NCI-H510A (cell line): ENCODE measurements at regions not wholly inside any gene's neighbourhood (a gene's known extent, or its start where the extent isn't known, plus 50 kb on each side); places are given as distances from the start of the nearest gene placed in this dataset.

ENCODE experiments used
- DNase-seq: peaks from one replicate; lab custom pipeline; 2025; lab: John Stamatoyannopoulos, UW

DNA sequence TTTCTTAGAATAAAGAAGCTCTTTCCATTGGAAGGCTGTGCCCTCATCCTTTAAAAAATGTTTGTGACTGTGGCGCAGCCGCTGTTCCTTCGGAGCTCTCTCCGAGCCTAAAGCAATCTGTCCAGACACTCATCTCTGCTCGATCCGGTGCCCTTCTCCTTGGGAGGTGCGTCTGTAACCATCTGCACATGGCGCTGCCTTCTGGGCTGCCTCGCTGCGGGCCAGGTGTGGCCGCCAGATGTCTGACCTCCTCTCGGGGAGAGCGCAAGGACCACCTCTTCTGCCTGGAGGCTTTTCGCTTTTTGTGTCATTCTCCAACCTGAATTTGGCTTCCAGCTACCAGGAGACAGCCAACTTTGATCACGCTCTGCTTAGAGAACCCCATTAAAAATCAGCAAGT, 153.4 kb upstream of the PTCH1 start:
- no peak for DNase-seq

DNA sequence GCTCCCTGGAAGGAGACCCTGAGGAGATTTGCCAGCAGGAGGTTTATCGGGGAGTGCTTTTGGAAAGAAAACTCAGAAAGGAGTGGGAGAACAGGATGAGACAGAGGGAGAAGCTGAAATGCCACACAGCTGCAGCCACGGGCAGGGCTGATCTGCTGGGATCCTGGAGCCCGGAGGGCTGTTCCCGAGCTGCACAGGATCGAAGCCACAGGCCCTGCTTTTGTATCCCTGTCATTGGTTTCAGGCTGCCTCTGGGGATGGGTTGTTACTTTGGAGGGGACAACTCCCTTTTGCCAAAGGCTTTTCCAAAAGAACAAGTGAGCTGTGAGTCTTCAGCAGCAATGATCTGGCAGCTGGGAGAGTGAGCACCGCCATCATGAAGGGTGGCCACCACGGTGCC, 152.5 kb upstream of the PTCH1 start:
- no peak for DNase-seq

DNA sequence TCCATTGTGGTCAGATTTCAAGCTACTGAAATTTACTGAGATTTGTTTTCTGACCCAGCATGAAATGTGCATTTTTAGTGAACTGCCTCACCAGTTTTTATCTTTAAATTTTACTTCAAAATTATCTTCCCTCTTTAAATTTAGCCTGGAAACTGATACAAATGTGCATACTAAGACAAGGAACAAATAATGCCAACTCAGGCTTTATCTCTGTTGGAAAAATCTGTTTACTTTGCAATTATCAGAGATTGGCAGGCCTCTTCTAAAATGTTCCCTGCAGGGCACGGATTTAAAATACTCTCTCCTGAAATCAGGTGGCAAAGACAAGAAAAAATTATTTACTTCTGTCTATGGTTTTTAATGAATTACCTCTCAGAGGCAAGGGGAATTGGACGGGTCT, 151.0 kb upstream of the PTCH1 start:
- DNase-seq, result no peak

DNA sequence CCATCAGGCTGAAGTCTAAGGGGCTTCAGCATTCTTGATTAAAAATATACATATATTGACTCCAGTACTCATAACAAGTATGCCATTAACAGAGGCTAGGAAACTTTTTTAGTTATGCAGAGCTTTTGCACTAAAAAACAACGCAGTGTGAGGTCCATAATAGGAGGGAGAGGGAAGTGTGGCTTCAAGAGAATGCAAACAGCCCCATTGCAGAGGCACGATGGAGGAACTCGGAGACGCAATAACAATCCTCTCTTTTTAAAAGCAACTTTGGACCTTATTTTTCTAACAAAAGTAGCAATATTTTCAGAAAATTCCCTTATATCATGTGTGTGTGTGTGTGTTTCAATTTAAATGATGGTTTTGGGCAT, 150.0 kb upstream of the PTCH1 start:
- DNase-seq, result no peak

DNA sequence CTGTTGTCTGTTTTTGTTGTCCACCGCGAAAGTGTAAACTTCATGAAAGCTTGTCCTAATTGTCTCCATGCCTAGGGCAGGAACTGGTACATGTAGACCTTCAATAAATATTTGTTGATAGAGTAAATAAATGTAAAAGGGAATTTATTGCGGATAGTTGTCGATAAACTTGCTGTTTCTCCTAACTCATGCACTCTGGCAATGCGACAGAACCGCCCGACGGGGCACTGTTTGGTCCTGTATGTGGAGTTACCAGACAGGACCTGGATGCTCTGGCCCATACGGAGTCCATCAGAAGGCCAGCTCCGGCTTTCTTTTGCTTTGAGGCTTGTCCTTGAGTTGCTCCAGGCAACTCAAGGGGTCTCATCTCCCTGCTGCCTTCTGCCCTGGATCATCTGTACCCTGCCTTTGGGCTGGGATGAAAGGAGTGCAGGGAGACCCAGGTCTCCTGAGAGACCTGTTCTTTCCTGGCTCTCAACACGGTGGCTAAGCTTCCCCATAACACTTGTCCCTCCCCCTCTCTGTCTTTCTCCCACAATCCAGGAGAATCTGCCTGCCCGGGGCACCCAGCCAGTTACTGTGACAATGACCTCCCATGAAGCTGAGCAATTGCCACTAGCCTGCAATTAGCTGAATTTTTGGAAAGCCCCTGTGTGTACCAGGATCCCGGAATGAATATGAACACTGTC, 149.5 kb upstream of the PTCH1 start:
- no peak for DNase-seq

DNA sequence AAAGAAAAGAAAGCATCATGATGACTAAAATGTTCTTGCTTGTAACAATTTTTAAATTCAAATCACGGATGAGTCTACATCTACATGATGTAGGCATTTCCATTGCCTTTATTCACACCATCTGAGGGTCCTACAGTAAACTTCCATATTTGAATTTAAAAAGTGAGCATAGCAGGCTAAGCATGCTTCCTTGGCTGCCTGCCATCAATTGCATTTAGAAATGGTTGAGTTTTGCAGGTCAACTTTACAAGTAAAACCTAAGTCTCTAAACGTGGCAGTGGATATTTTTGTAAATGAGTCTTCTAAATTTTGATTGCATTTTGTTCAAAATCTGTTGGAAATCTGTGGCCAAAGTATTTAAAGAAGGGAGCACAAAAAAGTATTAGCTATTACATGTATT, 136.5 kb upstream of the PTCH1 start:
- no peak for DNase-seq

DNA sequence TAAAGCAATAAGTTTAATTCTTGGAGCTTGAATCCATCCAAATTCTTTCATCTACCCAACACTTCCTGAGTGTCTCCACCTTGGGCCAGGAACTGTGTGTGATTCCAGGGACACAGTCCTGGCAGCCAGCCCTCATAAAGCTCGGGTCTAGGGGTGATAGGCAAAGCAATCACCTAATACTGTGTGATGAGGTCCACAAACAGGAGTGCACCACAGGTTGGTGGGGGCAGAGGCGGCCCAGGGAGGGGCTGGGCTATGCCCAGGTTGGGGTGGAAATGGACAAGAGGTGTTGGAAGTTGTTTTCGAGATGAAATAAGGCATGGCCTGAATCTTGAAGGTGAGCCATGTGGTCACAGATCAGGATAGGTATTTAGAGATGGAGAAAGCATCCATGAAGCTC, 133.9 kb upstream of the PTCH1 start:
- no peak for DNase-seq

DNA sequence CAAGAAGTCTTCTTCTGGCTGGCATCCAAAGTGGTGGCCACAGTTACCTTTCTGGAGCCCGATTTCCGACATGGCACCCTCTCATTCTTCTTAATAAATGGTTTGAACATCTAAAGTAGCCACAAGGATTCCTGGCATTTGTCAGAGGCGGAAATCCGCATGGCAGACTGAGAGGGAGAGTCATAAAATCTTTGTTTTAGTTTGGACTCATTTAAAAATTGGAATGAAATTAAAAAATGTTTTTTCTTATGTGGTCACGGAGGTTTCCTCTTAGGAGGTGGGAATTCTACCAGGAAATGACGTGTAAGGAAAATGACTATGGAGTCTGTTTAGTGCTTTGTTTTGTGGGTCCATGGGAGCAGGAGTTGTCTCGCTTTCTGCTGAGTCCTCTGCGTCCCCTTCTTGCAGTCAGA, 133.0 kb upstream of the PTCH1 start:
- no peak for DNase-seq

DNA sequence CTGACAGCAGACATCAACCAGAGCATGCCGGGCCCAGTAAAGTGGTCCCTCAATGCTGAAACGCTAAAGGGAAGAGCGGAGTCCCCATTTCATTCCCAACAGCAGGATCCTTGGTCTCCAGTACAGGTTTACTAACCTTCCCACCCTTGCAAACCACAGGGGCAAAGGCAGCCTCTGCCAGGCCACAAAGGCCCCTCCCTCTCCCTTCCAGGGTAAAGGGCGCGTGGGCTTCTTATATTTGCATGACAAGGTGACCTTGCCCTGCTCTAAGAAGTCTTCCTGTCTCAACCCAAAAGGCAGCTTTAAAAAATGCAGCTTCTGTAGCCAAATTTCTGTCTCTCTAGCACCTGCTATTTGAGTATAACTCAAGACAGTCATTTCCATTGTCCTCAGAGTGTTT, 131.5 kb upstream of the PTCH1 start:
- no peak for DNase-seq

DNA sequence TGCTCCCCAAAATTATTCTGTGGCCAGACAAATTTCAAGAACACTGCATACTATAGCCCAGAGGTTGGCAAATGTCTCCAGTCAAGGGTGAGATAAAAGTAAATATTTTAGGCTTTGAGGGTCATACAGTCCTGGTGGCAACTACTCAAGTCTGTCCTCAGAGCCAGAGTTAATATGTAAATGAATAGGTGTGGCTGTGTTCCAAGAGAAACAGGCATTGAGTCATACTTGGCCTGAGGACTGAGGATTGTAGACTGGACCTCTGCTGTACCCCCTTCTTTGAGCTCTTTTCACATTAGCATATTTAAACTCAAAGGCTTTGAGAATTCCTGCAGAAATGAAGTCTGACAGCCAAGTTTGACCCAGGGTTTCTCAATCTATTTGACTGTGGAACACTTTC, 129.2 kb upstream of the PTCH1 start:
- DNase-seq, result no peak

DNA sequence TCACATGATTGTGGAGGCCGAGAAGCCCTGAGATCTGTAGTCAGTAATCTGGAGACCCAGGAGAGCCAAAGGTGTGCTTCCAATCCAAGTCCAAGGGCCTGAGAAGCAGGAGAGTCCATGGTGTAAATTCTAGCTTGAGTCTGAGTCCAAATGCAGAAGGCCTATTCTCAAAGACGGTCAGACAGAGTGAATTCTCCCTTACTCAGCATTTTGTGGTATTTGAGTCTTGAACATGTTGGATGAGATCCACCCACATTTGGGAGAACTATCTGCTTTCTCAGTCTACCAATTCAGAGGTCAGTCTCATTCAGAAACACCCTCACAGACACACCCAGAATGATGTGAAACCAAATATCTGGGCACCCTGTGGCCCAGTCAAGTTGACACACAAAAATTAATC, 128.8 kb upstream of the PTCH1 start:
- DNase-seq, result no peak

DNA sequence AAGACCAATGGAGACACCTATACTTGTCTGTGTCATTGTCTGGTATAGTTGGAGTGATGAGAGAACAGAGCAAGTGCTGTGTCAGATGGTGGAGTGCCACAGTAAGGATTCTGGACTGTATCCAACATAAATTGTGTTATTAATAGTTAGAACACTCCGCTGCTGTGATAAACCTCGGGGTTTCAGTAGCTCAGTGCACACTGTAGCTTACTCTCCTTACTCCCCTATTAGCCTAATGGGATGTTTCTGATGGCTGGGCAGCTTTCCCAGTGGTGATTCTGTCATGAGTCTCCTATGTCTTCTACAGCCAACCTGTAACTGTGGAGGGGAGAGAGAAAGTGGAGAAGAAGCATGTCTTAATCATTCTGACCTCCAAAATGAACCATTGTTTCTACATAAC, 127.6 kb upstream of the PTCH1 start:
- no peak for DNase-seq

DNA sequence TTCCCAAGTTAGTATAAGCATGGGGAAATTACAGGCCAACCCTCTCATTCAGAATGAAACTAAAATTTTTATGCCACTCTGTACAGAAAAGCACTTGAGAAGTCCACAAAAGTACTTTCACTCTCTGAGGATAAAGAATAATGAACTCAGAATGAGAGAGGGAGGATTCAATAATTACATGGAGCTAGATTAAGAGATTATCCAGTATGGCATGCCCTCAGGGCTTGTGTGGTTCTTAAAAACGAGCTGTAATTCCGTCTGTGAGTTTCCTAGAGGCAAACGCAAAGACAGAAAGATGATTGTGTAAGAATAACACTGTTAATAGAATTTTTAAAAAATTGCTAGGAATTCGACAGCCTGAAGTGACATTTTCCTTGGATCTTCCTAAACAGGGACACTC, 126.8 kb upstream of the PTCH1 start:
- DNase-seq, result no peak

DNA sequence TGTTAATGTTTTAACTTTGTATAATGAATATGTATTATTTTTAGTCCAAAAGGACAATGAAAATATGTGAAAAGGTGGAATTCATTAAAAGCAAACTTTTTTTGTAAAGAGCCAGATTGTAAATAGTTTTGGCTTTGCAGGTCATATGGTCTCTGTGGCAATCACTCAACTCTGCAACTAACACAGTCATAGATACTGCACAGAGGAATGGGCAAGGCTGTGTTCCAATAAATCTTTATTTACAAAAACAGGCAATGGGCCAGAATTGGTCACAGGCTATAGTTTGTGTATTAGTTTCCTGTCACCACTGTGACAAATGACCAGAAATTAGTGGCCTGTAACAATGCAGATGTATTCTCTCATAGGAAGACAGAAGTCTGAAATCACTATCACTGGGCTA, 125.4 kb upstream of the PTCH1 start:
- DNase-seq, result no peak

DNA sequence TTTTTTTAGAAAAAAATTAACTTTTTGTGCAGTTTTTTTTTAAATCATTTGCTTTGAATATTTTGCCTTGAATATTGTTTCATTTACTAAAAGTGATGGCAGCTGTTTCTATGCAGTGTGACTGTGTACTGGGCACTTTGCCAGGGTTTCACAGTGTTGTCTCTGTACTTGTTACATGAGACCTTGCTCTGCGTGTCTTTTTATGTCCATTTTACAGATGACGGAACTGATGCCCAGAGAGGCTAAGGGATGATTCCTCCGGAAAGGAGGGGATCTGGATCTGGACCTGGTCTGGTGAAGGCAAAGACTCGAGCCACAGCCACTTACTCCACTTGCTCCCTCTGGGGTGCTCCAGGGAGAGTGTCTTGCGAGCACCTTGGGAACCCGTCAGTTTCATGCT, 124.8 kb upstream of the PTCH1 start:
- DNase-seq, result no peak

DNA sequence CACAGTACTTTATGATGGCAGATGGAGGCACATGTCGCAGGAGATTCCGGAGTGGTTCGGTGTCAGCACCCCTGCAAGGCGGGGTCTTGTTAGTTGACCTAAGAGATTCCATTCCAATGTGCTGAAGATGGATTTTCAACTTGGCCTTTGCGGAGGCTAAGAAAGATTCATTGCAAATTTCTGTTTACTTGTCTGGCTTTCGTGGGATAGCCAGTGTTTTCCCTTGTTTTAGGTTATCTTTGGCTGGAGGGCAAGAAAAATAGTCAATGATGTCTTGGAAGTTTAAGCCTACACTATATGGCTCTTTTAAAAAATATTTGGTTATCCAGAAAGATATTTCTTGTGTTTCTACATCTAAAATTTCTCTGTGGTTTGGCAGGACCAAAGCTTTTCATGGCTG, 123.6 kb upstream of the PTCH1 start:
- no peak for DNase-seq

DNA sequence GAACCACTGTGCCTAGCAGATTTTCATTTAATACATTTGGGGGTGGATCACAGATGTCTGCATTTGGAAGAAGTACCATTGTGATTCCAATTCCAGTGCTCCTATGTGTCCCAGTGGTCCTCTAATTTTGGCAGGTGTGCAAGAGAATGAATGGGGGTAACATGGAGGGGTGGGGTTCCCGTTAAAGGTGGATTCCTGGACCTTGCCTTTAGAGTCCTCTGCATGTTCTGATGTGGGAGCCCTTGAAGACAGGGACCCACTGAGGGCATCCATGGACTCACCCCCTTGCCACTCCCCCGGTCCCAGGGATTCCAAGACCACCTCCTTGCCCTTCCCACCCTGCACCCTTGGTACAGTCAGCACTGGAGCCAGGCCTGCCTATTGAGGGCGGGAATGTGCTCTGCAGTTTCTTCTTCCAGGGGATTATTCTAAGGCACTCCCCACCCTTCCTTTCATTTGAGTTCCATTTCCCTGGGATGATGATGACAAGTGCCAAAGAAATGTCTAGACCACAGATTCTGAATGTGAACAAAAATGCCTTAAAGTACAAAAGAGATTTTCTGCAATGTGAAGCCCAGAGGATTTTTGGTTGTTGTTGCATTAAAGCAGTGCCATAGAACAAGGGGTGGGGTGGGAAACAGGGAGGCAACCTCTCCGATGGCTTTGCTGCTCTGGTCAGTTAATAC, 119.4 kb upstream of the PTCH1 start:
- no peak for DNase-seq

DNA sequence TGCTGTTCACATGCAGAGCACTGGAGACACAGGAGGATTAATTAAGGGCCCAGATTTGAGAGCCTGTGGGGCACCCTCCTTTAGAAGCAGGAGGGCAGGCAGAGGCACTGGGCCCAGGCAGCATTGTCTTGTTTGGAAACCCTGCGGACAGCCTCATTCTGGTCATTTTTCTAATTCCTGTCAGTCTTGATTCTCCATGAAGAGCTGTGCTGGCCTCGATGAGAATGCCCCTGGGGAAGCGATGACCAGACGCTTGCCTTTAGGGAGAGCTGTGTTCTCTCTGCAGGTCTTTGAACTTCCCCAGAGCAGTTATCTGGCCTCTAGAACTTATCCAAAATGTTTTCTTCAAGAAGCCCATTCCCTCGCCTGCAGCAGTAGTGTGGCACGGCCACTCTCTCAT, 117.8 kb upstream of the PTCH1 start:
- DNase-seq, result no peak

DNA sequence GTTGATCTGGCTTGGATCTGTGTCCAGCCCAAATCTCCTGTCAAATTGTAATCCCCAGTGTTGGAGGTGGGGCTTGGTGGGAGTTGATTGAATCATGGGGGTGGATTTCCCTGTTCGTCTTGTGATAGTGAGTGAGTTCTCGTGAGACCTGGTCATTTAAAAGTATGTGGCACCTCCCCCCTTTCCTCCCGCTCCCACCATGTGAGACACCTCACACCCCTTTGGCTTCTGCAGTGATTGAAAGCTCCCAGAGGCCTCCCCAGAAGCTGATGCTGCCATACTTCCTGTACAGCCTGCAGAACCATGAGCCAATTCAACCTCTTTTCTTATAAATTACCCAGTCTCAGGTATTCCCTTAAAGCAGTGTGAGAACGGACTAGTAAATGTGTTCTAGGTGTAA, 117.3 kb upstream of the PTCH1 start:
- DNase-seq, result no peak

DNA sequence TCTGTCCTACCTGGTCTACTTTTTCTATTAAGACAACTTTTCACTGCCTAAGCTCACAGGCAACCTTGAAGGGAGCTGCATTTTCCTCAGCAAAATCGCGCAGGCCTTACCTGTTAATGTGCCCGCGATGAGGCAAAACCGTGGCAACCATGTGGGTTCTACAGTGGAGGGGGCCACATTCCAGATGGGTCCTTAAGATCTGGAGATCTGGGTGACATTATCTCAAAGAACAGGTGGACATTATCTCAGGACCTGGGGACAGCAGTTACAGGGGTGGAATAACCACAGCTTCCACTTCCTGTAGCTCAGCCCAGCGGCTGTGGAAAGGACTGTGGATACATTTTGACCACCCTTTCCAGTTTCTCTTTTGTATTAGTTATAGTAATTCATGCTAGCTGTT, 112.8 kb upstream of the PTCH1 start:
- DNase-seq, result no peak

DNA sequence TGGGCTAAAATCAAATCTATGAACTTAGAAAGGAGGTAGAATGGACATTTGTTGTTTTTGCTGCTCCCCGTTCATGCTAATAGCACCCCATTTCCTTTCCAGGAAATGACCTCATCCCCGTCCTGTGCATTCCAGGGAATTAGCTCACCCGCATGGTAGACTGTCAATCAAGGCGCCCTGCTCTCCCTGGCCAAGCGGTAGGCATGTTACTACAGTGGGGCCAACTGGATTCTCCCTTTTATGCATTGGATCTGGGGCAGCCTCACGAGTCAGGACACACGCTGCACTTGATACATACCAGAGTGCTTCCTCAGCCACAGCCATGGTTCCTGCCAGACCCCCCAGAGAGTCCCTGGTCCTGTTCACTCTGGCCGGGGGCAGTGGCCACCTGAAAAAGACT, 111.0 kb upstream of the PTCH1 start:
- DNase-seq, result no peak

DNA sequence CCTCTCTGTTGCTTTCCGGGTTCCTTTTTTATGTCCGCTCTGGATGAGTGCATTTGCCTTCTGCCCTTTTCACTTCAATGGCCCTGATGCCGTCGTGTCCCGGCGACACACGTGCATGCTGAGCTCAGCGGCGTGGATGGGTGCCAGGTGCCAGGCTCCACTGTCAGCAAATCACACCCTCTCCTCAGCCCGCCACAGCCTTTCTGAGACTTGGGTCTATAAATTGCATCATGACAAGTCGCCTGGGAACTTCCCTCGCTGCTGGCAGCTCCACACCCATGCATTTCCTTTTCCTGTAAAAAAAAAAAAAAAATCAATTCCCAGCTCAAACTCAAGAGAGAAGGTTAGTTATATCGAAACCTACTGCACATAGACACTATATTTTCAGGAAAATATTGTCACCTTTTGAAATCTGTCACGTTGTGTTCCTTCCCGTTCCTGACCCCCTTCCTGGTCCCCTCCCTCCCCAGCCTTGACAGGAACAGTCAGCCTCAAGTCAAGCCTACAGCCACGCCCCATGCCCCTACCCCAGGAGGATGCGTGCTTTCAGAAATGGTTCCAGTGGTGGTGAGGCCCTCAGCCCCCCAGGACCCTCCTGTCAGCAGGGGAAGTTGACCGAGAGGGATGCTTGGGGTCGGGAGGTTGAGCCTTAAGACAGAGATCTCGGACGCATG, 110.3 kb upstream of the PTCH1 start:
- DNase-seq, result no peak

DNA sequence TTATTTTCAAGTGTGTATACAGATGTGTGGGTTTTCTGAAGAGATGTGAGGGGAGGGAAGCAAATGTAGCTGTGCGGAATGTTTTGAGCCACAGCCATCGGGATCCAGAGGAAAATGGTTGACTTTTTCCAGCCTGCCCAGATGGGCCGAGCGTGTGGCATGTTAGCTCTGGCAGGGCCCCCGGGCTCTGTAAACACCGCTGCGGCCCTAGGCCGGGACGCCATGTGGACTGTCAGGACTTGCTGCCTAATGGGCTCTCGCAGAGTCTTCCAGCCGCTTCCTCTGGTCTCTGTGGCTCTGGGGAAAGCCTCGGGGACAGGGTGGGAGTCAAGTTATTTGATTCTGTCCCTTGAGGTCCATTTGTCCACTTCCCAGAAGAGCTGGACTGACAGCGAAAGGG, 109.6 kb upstream of the PTCH1 start:
- no peak for DNase-seq

DNA sequence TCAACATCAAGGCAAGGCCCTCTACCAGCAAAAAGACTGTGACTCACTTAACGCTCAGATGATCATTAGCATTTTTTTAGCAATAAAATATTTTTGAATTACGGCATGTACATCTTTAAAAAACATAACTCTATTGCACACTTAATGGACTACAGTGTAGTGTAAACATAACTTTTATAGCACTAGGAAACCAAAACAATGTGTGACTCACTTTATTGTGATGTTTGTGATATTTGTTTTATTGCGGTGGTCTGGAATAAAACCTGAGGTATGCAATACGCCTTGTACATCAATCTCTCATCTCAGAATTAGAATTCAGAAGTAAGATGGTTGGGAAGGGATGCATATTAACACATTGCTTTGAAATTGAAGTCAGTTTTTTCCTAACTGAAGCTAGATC, 106.9 kb upstream of the PTCH1 start:
- no peak for DNase-seq
